NCI-H146 (cell line): ENCODE measurements at regions not wholly inside any gene's neighbourhood (a gene's known extent, or its start where the extent isn't known, plus 50 kb on each side); places are given as distances from the start of the nearest gene placed in this dataset.
"Not testable (repeated sequence)": the region's sequence is repeated elsewhere in the genome, so short reads cannot be mapped to it uniquely, and the experiment has no call there.

Experiments
- DNase-seq: peaks from one replicate; lab custom pipeline; 2025; lab: John Stamatoyannopoulos, UW

GRCh38 chr6:3962291-3963280 lies 113.4 kb downstream of the FAM50B start:
- peak; percentile 45 for DNase-seq

GRCh38 chr6:3963426-3963825 lies 114.3 kb downstream of the FAM50B start:
- no peak for DNase-seq

- DNase-seq: no peak
These were observed 113.7 kb downstream of the FAM217A start for GRCh38 chr6:3965071-3965718.

- no peak for DNase-seq
These were observed 112.5 kb downstream of the FAM217A start for GRCh38 chr6:3966426-3966825.

- DNase-seq: no peak
These were observed 108.8 kb downstream of the FAM217A start for GRCh38 chr6:3970097-3970496.

GRCh38 chr6:3973152-3973551 lies 105.8 kb downstream of the FAM217A start:
- not testable (repeated sequence) for DNase-seq

- no peak for DNase-seq
These were observed 100.8 kb downstream of the FAM217A start for GRCh38 chr6:3977875-3978711.

GRCh38 chr6:3978966-3979365 lies 100.0 kb downstream of the FAM217A start:
- DNase-seq: not testable (repeated sequence)

GRCh38 chr6:3981917-3982316 lies 97.0 kb downstream of the FAM217A start:
- DNase-seq: no peak

GRCh38 chr6:3983778-3984177 lies 95.2 kb downstream of the FAM217A start:
- DNase-seq: no peak

GRCh38 chr6:3984494-3984893 lies 94.4 kb downstream of the FAM217A start:
- DNase-seq: no peak

GRCh38 chr6:3986241-3986640 lies 92.7 kb downstream of the FAM217A start:
- DNase-seq: no peak

GRCh38 chr6:3987053-3987452 lies 91.9 kb downstream of the FAM217A start:
- no peak for DNase-seq

- no peak for DNase-seq
These were observed 91.4 kb downstream of the FAM217A start for GRCh38 chr6:3987576-3987975.

- peak; percentile 65 for DNase-seq
These were observed 88.0 kb downstream of the FAM217A start for GRCh38 chr6:3990692-3991491.

- DNase-seq: no peak
These were observed 87.0 kb downstream of the FAM217A start for GRCh38 chr6:3991941-3992340.

GRCh38 chr6:3996349-3996748 lies 82.6 kb downstream of the FAM217A start:
- DNase-seq: no peak

- DNase-seq: no peak
These were observed 81.7 kb downstream of the FAM217A start for GRCh38 chr6:3997177-3997770.

- DNase-seq: no peak
These were observed 78.9 kb downstream of the FAM217A start for GRCh38 chr6:3999800-4000661.

- no peak for DNase-seq
These were observed 74.7 kb downstream of the FAM217A start for GRCh38 chr6:4004249-4004648.
